Neural crest cell (in vitro differentiated cells): ENCODE measurements at regions not wholly inside any gene's neighbourhood (a gene's known extent, or its start where the extent isn't known, plus 50 kb on each side); places are given as distances from the start of the nearest gene placed in this dataset.

Experiments
- DNase-seq: peaks from one replicate; pipeline ENCODE4 v3.0.0; 2021; ENCODE audit warnings: low read depth, mixed read lengths, low spot score
- H3K27ac Mint-ChIP-seq: one replicate; pipeline ENCODE4 v1.8.0; 2021; ENCODE audit warnings: mild to moderate bottlenecking, mixed read lengths; ENCODE audit not compliant: unreplicated experiment
- H3K27me3 Mint-ChIP-seq: 2 replicates; pipeline ENCODE4 v1.8.0; 2021; ENCODE audit warnings: low read depth, mild to moderate bottlenecking, mixed read lengths
- H3K36me3 Mint-ChIP-seq: 2 replicates; pipeline ENCODE4 v1.8.0; 2021; ENCODE audit warnings: low read depth, mild to moderate bottlenecking, mixed read lengths
- H3K4me1 Mint-ChIP-seq: 2 replicates; pipeline ENCODE4 v1.8.0; 2021; ENCODE audit warnings: mixed read lengths
- H3K4me3 Mint-ChIP-seq: one replicate; pipeline ENCODE4 v1.8.0; 2021; ENCODE audit warnings: mild to moderate bottlenecking, mixed read lengths
- H3K9me3 Mint-ChIP-seq: 2 replicates; pipeline ENCODE4 v1.8.0; 2021; ENCODE audit warnings: mixed read lengths
- TF ChIP-seq, protein P1 (sequence below): fragments of 200-600 bp; sonication (generic); conservative IDR thresholded peaks from 2 replicates; pipeline ENCODE4 v1.5.0; 2021; ENCODE audit warnings: antibody characterized with exemption, mild to moderate bottlenecking

DNA sequence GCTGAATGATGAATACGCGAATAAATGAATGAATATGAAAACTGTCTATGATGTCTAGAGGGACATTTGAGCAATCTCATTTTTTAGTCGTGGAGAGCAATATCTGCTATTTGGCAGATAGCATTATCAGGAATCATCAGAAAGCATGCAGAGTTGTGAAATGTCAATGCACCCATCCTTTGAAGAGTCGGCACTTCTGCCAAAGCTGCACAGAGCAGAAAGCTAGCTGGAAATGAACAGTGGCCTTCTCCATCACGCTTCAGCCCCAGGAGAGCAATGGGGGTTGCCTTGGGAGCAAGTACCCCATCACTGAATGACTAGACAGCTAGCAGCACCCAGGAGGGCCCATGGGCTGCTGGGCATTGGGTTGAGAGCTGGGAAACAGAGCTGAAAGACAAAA lies 69.1 kb upstream of the PROK2 start:
- Mint-ChIP-seq H3K4me1 (peaks cover 29% of the 10 kb centered on the region), H3K27ac (no peak overlapping the region), H3K9me3 (peaks cover 8% of the 10 kb centered on the region), H3K27me3 (no peaks in the 10 kb centered on the region), H3K4me3 (no peak overlapping the region), H3K36me3 (no peaks in the 10 kb centered on the region)
- no peak for DNase-seq
- TF ChIP-seq, protein P1, sequence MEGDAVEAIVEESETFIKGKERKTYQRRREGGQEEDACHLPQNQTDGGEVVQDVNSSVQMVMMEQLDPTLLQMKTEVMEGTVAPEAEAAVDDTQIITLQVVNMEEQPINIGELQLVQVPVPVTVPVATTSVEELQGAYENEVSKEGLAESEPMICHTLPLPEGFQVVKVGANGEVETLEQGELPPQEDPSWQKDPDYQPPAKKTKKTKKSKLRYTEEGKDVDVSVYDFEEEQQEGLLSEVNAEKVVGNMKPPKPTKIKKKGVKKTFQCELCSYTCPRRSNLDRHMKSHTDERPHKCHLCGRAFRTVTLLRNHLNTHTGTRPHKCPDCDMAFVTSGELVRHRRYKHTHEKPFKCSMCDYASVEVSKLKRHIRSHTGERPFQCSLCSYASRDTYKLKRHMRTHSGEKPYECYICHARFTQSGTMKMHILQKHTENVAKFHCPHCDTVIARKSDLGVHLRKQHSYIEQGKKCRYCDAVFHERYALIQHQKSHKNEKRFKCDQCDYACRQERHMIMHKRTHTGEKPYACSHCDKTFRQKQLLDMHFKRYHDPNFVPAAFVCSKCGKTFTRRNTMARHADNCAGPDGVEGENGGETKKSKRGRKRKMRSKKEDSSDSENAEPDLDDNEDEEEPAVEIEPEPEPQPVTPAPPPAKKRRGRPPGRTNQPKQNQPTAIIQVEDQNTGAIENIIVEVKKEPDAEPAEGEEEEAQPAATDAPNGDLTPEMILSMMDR: no peak

DNA sequence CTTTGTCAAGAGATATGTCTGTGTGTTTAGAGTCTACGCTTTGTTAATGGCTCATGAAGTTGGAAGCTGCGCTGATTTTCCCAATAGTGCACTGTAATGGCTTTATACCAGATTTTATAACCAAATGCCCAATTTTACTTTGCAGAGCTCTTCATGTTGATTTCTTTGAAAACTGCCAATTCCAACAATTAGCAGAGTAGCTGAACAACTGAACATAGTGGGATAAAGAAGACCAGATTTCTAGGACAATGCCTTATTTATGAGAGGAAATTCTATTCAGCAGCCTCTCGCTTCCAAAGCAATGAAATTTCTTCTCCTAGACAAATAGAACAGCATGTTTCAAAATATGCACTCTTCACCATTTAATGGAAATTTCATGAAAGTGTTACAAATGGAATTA lies 66.9 kb upstream of the PROK2 start:
- H3K4me3 Mint-ChIP-seq: no peak overlapping the region
- DNase-seq: no peak
- H3K9me3 Mint-ChIP-seq: peaks cover 8% of the 10 kb centered on the region

DNA sequence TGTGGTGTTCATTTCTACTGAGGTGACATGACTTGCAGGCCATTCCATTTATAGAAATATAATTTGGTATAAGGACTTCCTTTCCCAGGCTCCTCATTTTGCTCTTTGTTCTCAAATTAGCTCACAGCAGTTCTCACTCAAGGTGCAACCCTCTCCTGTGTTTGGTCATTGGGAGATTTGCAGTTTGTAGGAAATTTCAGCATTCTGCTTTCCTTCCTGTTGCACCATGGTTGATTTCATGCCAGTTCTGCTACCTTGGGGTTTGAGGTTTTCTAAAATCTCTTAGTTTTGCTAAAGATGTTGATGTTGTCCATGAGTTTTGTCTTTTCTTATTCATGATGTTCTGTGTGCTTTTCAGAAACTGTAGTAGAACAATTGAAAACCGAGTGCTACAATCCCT lies 65.7 kb upstream of the PROK2 start:
- no peak overlapping the region for H3K4me3 Mint-ChIP-seq
- peaks cover 29% of the 10 kb centered on the region for H3K4me1 Mint-ChIP-seq
- no peaks in the 10 kb centered on the region for H3K27me3 Mint-ChIP-seq
- no peak overlapping the region for H3K27ac Mint-ChIP-seq
- TF ChIP-seq, protein P1: no peak
- H3K36me3 Mint-ChIP-seq: no peaks in the 10 kb centered on the region
- H3K9me3 Mint-ChIP-seq: peaks cover 8% of the 10 kb centered on the region
- DNase-seq: no peak

More for the DNA sequence above, 66.9 kb upstream of the PROK2 start:
- H3K27ac Mint-ChIP-seq: no peak overlapping the region
- TF ChIP-seq, protein P1: no peak
- no peaks in the 10 kb centered on the region for H3K36me3 Mint-ChIP-seq
- no peaks in the 10 kb centered on the region for H3K27me3 Mint-ChIP-seq
- peaks cover 29% of the 10 kb centered on the region for H3K4me1 Mint-ChIP-seq

DNA sequence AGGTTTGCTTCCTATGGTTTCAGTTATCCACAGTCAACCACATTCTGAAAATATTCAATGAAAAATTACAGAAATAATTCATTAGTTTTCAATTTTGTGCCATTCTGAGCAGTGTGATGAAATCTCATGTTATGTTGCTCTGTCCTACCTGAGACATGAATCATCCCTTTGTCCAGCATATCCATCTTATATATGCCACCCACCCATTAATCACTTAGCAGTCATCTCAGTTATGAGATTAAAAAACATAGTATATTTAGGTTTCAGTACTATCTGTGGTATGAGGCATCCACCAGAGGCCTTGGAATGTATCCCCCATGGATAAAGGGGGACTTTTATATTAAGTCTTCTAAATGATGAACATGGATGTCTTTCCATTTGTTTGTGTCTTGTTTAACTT lies 64.7 kb upstream of the PROK2 start:
- H3K9me3 Mint-ChIP-seq: peaks cover 8% of the 10 kb centered on the region
- TF ChIP-seq, protein P1: no peak
- H3K4me3 Mint-ChIP-seq: no peak overlapping the region
- peaks cover 6% of the 10 kb centered on the region for H3K27me3 Mint-ChIP-seq
- no peak for DNase-seq
- peaks cover 22% of the 10 kb centered on the region for H3K4me1 Mint-ChIP-seq
- no peak overlapping the region for H3K27ac Mint-ChIP-seq
- no peaks in the 10 kb centered on the region for H3K36me3 Mint-ChIP-seq

DNA sequence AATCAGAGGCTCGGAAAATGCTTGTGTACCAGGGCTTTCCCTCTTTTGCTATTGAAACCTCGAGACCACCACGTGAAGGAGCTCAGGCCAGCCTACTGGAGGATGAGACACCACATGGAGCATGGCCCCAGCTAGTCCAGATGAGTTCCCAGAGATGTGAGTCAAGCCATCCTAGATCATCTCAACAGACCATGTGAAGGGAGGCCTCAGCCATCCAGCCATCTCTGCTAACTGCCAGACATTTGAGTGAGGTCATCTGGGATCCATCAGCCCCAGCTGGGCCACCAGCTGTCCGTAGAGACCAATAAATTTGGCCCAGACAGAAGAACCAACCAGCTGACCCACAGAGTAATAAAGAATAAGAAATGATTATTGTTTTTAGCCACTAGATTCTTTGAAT lies 62.8 kb upstream of the PROK2 start:
- peaks cover 11% of the 10 kb centered on the region for H3K4me1 Mint-ChIP-seq
- H3K9me3 Mint-ChIP-seq: peaks cover 8% of the 10 kb centered on the region
- no peak overlapping the region for H3K27ac Mint-ChIP-seq
- H3K27me3 Mint-ChIP-seq: peaks cover 13% of the 10 kb centered on the region
- TF ChIP-seq, protein P1: no peak
- no peaks in the 10 kb centered on the region for H3K36me3 Mint-ChIP-seq
- no peak for DNase-seq
- H3K4me3 Mint-ChIP-seq: no peak overlapping the region

DNA sequence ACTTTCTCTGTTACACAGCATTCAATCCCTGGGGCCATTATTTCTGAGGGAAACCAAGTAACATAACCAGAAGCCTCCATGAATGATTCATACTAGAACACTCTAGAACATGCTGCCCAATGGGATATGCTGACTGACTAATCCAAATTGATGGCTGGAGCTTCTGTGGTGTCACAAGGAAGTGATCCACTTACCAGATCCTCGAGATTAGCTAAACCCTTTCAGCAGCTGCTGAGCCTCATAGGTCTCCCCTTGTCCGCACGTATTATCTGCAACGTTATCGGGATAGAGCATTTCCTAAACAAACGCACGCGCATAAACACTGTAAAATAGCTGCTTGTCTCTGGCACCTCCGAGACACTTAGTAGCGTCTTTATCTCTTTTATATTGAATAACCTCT lies 61.2 kb upstream of the PROK2 start:
- Mint-ChIP-seq H3K27ac (no peak overlapping the region), H3K27me3 (peaks cover 13% of the 10 kb centered on the region)
- no peak for DNase-seq

More for the DNA sequence above, 61.2 kb upstream of the PROK2 start:
- no peaks in the 10 kb centered on the region for H3K36me3 Mint-ChIP-seq
- H3K4me3 Mint-ChIP-seq: no peak overlapping the region
- peaks cover 8% of the 10 kb centered on the region for H3K9me3 Mint-ChIP-seq
- peaks cover 5% of the 10 kb centered on the region for H3K4me1 Mint-ChIP-seq
- TF ChIP-seq, protein P1: no peak
